Activated naive CD8-positive, alpha-beta T cell treated with anti-CD3 and anti-CD28 coated beads, Interleukin-2, amount 10 ng/mL, durations not matched to agents 7 days and 5 days (primary cell): ENCODE measurements at regions not wholly inside any gene's neighbourhood (a gene's known extent, or its start where the extent isn't known, plus 50 kb on each side); places are given as distances from the start of the nearest gene placed in this dataset.
"Not testable (repeated sequence)": the region's sequence is repeated elsewhere in the genome, so short reads cannot be mapped to it uniquely, and the experiment has no call there.

Source experiments
- ATAC-seq: fragments of 150-1000 bp; cut with Tn5 transposase; one replicate; pipeline ENCODE4 v1.10.0; 2021; ENCODE audit warnings: low read depth, moderate library complexity
- POLR2A ChIA-PET: fragments of 350-600 bp; sonication (Branson Sonifier 250); formaldehyde crosslinking; loops from one replicate; lab custom pipeline; 2021; ENCODE audit warnings: antibody characterized with exemption; lab: Charles Lee
- DNase-seq: peaks from one replicate; pipeline ENCODE4 v3.0.0; 2021
- H3K27ac Mint-ChIP-seq: one replicate; pipeline ENCODE4 v1.8.0; 2022; ENCODE audit warnings: mild to moderate bottlenecking, mixed read lengths
- H3K27me3 Mint-ChIP-seq: one replicate; pipeline ENCODE4 v1.8.0; 2022; ENCODE audit warnings: mild to moderate bottlenecking, moderate library complexity, mixed read lengths
- H3K36me3 Mint-ChIP-seq: one replicate; pipeline ENCODE4 v1.8.0; 2021; ENCODE audit warnings: mild to moderate bottlenecking, mixed read lengths
- H3K4me1 Mint-ChIP-seq: one replicate; pipeline ENCODE4 v1.8.0; 2021; ENCODE audit warnings: mixed read lengths
- H3K4me3 Mint-ChIP-seq: one replicate; pipeline ENCODE4 v1.8.0; 2022; ENCODE audit warnings: mild to moderate bottlenecking, moderate library complexity, mixed read lengths
- H3K9me3 Mint-ChIP-seq: one replicate; pipeline ENCODE4 v1.8.0; 2021; ENCODE audit warnings: mixed read lengths

- DNase-seq, result no peak
- Mint-ChIP-seq H3K27ac (no peak overlapping the region), H3K36me3 (no peaks in the 10 kb centered on the region), H3K4me3 (no peak overlapping the region), H3K4me1 (no peaks in the 10 kb centered on the region), H3K27me3 (no peaks in the 10 kb centered on the region), H3K9me3 (peaks cover 1% of the 10 kb centered on the region)
- POLR2A ChIA-PET, result no interaction called here
- ATAC-seq, result no peak
These were observed 195.2 kb upstream of the ISL1 start for GRCh38 chr5:51188001-51188591.

DNA sequence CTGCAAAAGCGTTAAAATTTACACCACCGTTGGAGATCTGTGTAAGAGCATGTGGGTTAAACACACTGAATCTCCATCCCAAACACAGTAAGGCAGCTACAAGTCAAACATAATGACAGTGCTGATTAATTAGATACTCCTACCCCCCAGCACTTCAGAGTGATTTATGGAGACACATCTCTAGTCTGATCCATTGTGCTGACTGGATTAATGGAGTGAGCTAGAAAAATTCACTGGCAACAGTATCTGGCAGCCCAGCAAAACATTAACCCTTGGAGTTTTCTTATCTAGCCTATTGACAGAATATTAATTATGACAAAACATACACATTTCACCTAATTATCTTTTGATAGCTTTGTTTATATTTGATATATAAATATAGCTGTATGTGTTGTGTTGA, 188.6 kb upstream of the ISL1 start:
- no peak for DNase-seq
- POLR2A ChIA-PET, result no interaction called here
- no peak for ATAC-seq
- Mint-ChIP-seq H3K36me3 (no peaks in the 10 kb centered on the region), H3K27me3 (no peaks in the 10 kb centered on the region), H3K9me3 (no peaks in the 10 kb centered on the region), H3K4me3 (no peak overlapping the region), H3K27ac (no peak overlapping the region), H3K4me1 (no peaks in the 10 kb centered on the region)

GRCh38 chr5:51201024-51201423, 182.2 kb upstream of the ISL1 start:
- H3K27ac Mint-ChIP-seq, result no peak overlapping the region
- POLR2A ChIA-PET, result no interaction called here
- no peaks in the 10 kb centered on the region for H3K4me1 Mint-ChIP-seq
- DNase-seq, result no peak
- H3K36me3 Mint-ChIP-seq, result no peaks in the 10 kb centered on the region
- no peaks in the 10 kb centered on the region for H3K27me3 Mint-ChIP-seq
- H3K4me3 Mint-ChIP-seq, result no peak overlapping the region
- peaks cover 1% of the 10 kb centered on the region for H3K9me3 Mint-ChIP-seq
- ATAC-seq, result no peak

GRCh38 chr5:51201708-51202107, 181.5 kb upstream of the ISL1 start:
- peaks cover 1% of the 10 kb centered on the region for H3K9me3 Mint-ChIP-seq
- H3K4me3 Mint-ChIP-seq, result no peak overlapping the region
- no peak for ATAC-seq
- POLR2A ChIA-PET, result no interaction called here
- H3K36me3 Mint-ChIP-seq, result no peaks in the 10 kb centered on the region
- H3K4me1 Mint-ChIP-seq, result no peaks in the 10 kb centered on the region
- no peak for DNase-seq
- H3K27ac Mint-ChIP-seq, result no peak overlapping the region
- H3K27me3 Mint-ChIP-seq, result no peaks in the 10 kb centered on the region

DNA sequence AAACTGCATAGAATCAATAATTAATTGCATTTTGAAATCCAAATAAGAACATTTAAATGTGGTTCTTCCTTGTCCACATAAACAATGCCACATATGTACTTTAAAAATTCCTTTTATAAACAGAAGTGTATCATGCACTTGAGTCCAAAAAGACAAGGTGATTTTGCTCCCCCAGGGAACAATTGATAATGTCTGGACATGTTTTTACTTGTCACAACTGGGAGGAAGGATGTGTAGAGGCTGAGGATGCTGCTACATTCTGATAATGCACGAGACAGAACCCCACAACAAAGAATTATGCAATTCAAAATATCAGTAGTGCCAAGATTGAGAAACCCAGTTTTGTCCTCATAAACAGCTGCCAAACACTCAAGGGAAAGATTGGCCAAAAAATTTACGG, 181.1 kb upstream of the ISL1 start:
- POLR2A ChIA-PET, result no interaction called here
- peaks cover 1% of the 10 kb centered on the region for H3K9me3 Mint-ChIP-seq
- no peaks in the 10 kb centered on the region for H3K4me1 Mint-ChIP-seq
- no peak overlapping the region for H3K27ac Mint-ChIP-seq
- DNase-seq (no peak), ATAC-seq (no peak)
- no peak overlapping the region for H3K4me3 Mint-ChIP-seq
- no peaks in the 10 kb centered on the region for H3K36me3 Mint-ChIP-seq
- H3K27me3 Mint-ChIP-seq, result no peaks in the 10 kb centered on the region

GRCh38 chr5:51203598-51203997, 179.7 kb upstream of the ISL1 start:
- Mint-ChIP-seq H3K4me1 (no peaks in the 10 kb centered on the region), H3K9me3 (peaks cover 1% of the 10 kb centered on the region), H3K27ac (no peak overlapping the region), H3K36me3 (no peaks in the 10 kb centered on the region), H3K27me3 (no peaks in the 10 kb centered on the region), H3K4me3 (no peak overlapping the region)
- DNase-seq (no peak), ATAC-seq (no peak)
- POLR2A ChIA-PET, result no interaction called here

DNA sequence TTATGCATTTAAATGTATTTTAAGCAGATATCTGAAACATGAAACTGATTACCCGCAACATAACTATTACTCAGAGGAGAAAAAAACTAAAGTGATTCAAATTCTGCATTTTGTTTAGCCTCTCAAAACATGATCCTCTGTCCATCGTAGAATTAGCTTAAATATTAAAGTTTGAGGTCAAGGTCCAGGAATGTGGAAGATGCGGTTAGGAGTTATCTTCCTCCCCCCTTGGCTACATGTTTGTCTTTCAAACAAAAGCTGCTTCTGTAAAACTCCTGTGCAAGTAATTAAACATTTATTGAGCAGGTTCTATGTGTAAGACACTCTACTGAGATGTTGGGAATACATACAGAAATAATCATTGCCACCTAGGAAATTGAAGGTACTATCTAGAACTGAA, 175.0 kb upstream of the ISL1 start:
- ATAC-seq (no peak), DNase-seq (no peak)
- no peaks in the 10 kb centered on the region for H3K9me3 Mint-ChIP-seq
- no peaks in the 10 kb centered on the region for H3K36me3 Mint-ChIP-seq
- H3K27ac Mint-ChIP-seq, result no peak overlapping the region
- H3K4me3 Mint-ChIP-seq, result no peak overlapping the region
- POLR2A ChIA-PET, result no interaction called here
- no peaks in the 10 kb centered on the region for H3K4me1 Mint-ChIP-seq
- H3K27me3 Mint-ChIP-seq, result no peaks in the 10 kb centered on the region

DNA sequence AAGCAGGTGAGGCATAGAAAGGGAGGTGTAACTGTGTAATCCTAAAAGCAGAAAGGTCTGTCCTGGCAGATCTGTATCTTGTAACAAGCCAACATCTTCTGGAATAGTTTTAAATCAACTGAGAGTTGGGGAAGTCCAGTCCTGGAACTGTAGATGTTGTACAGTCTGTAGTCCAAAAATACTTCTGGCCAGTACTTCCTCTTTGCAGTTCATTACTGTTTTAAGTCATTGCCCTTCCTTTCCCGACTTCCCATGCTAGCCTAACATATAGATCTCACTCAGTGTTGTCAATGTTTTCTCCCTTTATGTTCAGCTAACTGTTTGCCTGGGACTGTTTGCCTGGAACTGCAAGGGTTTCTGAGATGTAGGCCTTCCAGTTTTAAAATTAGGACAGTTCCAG, 168.5 kb upstream of the ISL1 start:
- H3K4me3 Mint-ChIP-seq, result no peak overlapping the region
- no peaks in the 10 kb centered on the region for H3K9me3 Mint-ChIP-seq
- H3K4me1 Mint-ChIP-seq, result no peaks in the 10 kb centered on the region
- H3K27me3 Mint-ChIP-seq, result no peaks in the 10 kb centered on the region
- H3K36me3 Mint-ChIP-seq, result no peaks in the 10 kb centered on the region
- DNase-seq (no peak), ATAC-seq (no peak)
- POLR2A ChIA-PET, result no interaction called here
- H3K27ac Mint-ChIP-seq, result no peak overlapping the region

DNA sequence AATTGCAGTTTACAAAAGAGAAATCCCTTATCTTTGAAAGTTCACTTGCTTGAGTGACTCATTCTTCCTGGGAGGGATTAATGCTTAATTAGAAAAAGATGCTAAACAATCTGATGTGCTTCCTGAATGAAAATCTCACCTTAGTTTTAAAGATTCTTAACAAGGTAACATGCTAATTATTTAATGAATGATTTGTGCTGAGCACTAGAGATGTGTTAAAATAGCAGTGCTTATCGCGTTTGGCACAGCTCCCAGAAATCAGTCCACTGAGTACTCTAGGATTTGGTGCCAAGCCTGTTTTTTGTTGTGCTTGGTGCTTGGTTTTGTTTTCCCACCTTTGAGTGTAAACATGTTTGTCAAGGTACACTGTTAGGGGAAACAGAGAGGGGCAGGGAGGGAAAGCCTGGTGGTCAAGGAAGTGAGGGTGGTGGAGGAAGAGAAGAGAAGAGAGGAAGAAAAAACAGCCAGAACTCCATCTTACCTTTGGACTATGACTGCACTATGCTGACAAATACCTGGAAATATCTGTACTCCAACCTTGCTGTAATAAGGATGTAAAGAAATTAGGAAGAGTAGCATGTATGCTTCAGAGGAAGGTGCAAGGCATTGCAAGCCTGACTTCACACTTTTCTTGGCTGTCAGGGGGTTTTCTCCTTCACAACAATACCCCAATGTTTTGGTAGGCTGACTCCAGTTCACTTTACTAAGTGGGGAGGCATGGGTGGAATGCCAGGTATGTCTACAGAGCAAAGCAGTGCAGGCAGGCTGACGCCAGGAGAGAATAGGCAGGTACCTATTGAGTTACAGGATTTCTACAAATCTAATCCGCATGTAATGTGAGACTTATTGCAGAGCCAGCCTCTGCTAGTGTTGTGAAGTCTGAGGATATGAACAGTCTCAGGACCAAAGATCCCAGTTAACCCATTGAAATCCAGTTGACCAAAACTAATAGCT, 157.2 kb upstream of the ISL1 start:
- Mint-ChIP-seq H3K27ac (no peak overlapping the region), H3K4me3 (no peak overlapping the region), H3K36me3 (no peaks in the 10 kb centered on the region), H3K9me3 (peaks cover 6% of the 10 kb centered on the region), H3K27me3 (no peaks in the 10 kb centered on the region), H3K4me1 (no peaks in the 10 kb centered on the region)
- DNase-seq (no peak), ATAC-seq (no peak)
- POLR2A ChIA-PET, result no interaction called here

DNA sequence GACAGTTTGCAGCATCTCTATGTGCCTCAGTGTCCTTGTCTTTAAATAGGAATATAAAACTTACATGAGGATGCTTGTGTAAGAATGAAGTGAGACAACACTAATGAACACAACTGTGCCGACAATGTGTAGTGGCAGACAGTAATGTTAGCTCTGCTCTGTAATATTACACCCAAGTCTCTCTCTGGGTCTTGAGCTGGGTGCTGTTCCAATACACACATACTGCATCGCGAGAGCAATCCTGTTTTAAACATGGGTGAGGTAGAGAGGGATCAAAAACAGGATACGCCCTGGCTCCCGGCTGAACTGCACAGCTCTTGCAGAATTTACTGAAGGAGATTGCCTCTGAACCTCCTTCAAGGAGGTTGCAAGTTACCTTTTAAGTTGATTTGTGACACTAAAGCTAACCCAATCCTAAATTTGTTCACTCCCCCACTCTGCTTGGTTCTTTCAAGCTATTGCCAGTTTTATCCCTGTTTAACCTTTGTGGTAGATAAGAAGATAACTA, 155.2 kb upstream of the ISL1 start:
- no peak overlapping the region for H3K27ac Mint-ChIP-seq
- H3K9me3 Mint-ChIP-seq, result peaks cover 5% of the 10 kb centered on the region
- H3K36me3 Mint-ChIP-seq, result no peaks in the 10 kb centered on the region
- DNase-seq (no peak), ATAC-seq (no peak)
- no peaks in the 10 kb centered on the region for H3K4me1 Mint-ChIP-seq
- POLR2A ChIA-PET, result no interaction called here
- H3K4me3 Mint-ChIP-seq, result no peak overlapping the region
- no peaks in the 10 kb centered on the region for H3K27me3 Mint-ChIP-seq

- Mint-ChIP-seq H3K27ac (no peak overlapping the region), H3K27me3 (no peaks in the 10 kb centered on the region), H3K9me3 (peaks cover 5% of the 10 kb centered on the region), H3K36me3 (no peaks in the 10 kb centered on the region), H3K4me1 (no peaks in the 10 kb centered on the region), H3K4me3 (no peak overlapping the region)
- POLR2A ChIA-PET, result interaction anchor here (0.6 kb wide), 1 partner anchor 619 kb away, joined by 3 read pairs; no protein-coding TSS in a partner anchor
- DNase-seq, result no peak
- no peak for ATAC-seq
These were observed 152.9 kb upstream of the ISL1 start for GRCh38 chr5:51230336-51230735.

GRCh38 chr5:51242456-51242855, 140.8 kb upstream of the ISL1 start:
- Mint-ChIP-seq H3K9me3 (no peaks in the 10 kb centered on the region), H3K27me3 (no peaks in the 10 kb centered on the region), H3K4me1 (no peaks in the 10 kb centered on the region), H3K36me3 (no peaks in the 10 kb centered on the region), H3K27ac (no peak overlapping the region), H3K4me3 (no peak overlapping the region)
- ATAC-seq, result no peak
- DNase-seq, result no peak
- POLR2A ChIA-PET, result no interaction called here

- H3K27ac Mint-ChIP-seq, H3K9me3 Mint-ChIP-seq, DNase-seq, H3K4me1 Mint-ChIP-seq, H3K4me3 Mint-ChIP-seq, H3K36me3 Mint-ChIP-seq, H3K27me3 Mint-ChIP-seq, ATAC-seq, POLR2A ChIA-PET: not testable (repeated sequence)
These were observed 132.3 kb upstream of the ISL1 start for GRCh38 chr5:51250957-51251356.

GRCh38 chr5:51271261-51271660, 112.0 kb upstream of the ISL1 start:
- Mint-ChIP-seq H3K27me3 (no peaks in the 10 kb centered on the region), H3K4me1 (no peaks in the 10 kb centered on the region), H3K27ac (no peak overlapping the region), H3K4me3 (no peak overlapping the region), H3K9me3 (peaks cover 2% of the 10 kb centered on the region), H3K36me3 (no peaks in the 10 kb centered on the region)
- POLR2A ChIA-PET, result no interaction called here
- no peak for DNase-seq
- ATAC-seq, result no peak
